Type B pancreatic cell (in vitro differentiated cells): ENCODE measurements at regions not wholly inside any gene's neighbourhood (a gene's known extent, or its start where the extent isn't known, plus 50 kb on each side); places are given as distances from the start of the nearest gene placed in this dataset.
"Not testable (repeated sequence)": the region's sequence is repeated elsewhere in the genome, so short reads cannot be mapped to it uniquely, and the experiment has no call there.

ENCODE experiments used
- DNase-seq: peaks from one replicate; pipeline ENCODE4 v3.0.0; 2021; ENCODE audit warnings: mixed read lengths; ENCODE audit not compliant: unreplicated experiment; ENCODE audit errors: extremely low spot score
- H3K27ac Mint-ChIP-seq: 2 replicates; pipeline ENCODE4 v1.8.0; 2021; ENCODE audit warnings: mild to moderate bottlenecking, mixed read lengths
- H3K27me3 Mint-ChIP-seq: 2 replicates; pipeline ENCODE4 v1.8.0; 2021; ENCODE audit warnings: mixed read lengths
- H3K36me3 Mint-ChIP-seq: 2 replicates; pipeline ENCODE4 v1.8.0; 2021; ENCODE audit warnings: mixed read lengths
- H3K4me1 Mint-ChIP-seq: one replicate; pipeline ENCODE4 v1.8.0; 2021; ENCODE audit warnings: mixed read lengths; ENCODE audit not compliant: unreplicated experiment
- H3K4me3 Mint-ChIP-seq: 2 replicates; pipeline ENCODE4 v1.8.0; 2021; ENCODE audit warnings: mild to moderate bottlenecking, mixed read lengths
- H3K9me3 Mint-ChIP-seq: 2 replicates; pipeline ENCODE4 v1.8.0; 2021; ENCODE audit warnings: mixed read lengths
- CTCF ChIP-seq: fragments of 200-600 bp; sonication (generic); conservative IDR thresholded peaks from 2 replicates; pipeline ENCODE4 v1.5.0; 2021; ENCODE audit warnings: antibody characterized with exemption, mild to moderate bottlenecking

- H3K4me3 Mint-ChIP-seq, result no peak overlapping the region
- H3K9me3 Mint-ChIP-seq, result peaks cover 8% of the 10 kb centered on the region
- no peak overlapping the region for H3K27ac Mint-ChIP-seq
Measured at GRCh38 chr7:7002418-7003062, 176.5 kb upstream of the CCZ1B start.

GRCh38 chr7:7005303-7005702 is 177.0 kb upstream of the C1GALT1 start:
- Mint-ChIP-seq H3K9me3 (no peaks in the 10 kb centered on the region), H3K4me3 (no peak overlapping the region), H3K36me3 (no peaks in the 10 kb centered on the region), H3K27me3 (no peaks in the 10 kb centered on the region), H3K4me1 (no peaks in the 10 kb centered on the region), H3K27ac (no peak overlapping the region)
- no peak for TF ChIP-seq CTCF
- no peak for DNase-seq

More at GRCh38 chr7:7002418-7003062, 176.5 kb upstream of the CCZ1B start:
- no peak for TF ChIP-seq CTCF
- no peak for DNase-seq
- H3K4me1 Mint-ChIP-seq, result no peaks in the 10 kb centered on the region
- H3K27me3 Mint-ChIP-seq, result no peaks in the 10 kb centered on the region
- no peaks in the 10 kb centered on the region for H3K36me3 Mint-ChIP-seq

DNA sequence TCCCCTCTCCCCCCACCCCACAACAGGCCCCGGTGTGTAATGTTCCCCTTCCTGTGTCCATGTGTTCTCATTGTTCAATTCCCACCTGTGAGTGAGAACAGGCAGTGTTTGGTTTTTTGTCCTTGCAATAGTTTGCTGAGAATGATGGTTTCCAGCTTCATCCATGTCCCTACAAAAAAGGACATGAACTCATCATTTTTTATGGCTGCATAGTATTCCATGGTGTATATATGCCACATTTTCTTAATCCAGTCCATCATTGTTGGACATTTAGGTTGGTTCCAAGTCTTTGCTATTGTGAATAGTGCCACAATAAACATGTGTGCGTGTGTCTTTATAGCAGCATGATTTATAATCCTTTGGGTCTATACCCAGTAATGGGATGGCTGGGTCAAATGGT is 176.4 kb upstream of the C1GALT1 start:
- H3K9me3 Mint-ChIP-seq, H3K36me3 Mint-ChIP-seq, H3K27me3 Mint-ChIP-seq, H3K4me3 Mint-ChIP-seq, H3K4me1 Mint-ChIP-seq, H3K27ac Mint-ChIP-seq, DNase-seq: not testable (repeated sequence)

DNA sequence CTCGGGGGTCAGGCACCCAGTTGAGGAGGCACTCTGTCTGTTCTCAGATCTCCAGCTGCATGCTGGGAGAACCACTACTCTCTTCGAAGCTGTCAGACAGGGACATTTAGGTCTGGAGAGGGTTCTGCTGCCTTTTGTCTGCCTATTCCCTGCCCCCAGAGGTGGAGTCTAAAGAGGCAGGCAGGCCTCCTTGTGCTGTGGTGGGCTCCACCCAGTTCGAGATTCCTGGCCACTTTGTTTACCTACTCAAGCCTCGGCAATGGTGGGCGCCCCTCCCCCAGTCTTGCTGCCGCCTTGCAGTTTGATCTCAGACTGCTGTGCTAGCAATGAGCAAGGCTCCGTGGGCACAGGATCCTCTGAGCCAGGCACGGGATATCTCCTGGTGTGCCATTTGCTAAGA is 171.1 kb upstream of the C1GALT1 start:
- not testable (repeated sequence) for DNase-seq, H3K9me3 Mint-ChIP-seq, H3K27ac Mint-ChIP-seq, H3K4me3 Mint-ChIP-seq, H3K4me1 Mint-ChIP-seq, H3K27me3 Mint-ChIP-seq, H3K36me3 Mint-ChIP-seq

DNA sequence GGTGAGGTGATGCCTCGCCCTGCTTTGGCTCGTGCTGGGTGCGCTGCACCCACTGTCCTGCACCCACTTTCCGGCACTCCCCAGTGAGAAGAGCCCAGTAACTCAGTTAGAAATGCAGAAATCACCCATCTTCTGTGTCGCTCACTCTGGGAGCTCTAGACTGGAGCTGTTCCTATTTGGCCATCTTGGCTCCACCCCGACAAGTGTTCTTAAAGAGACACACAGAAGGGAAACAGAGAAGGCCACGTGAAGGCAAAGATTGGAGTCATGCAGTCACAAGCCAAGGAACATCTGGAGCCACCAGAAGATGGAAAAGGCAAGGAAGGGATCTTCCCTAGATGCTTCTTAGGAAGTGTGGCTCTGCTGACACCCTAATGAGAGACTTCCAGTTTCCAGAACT is 170.6 kb upstream of the C1GALT1 start:
- H3K9me3 Mint-ChIP-seq, H3K36me3 Mint-ChIP-seq, H3K4me3 Mint-ChIP-seq, H3K27me3 Mint-ChIP-seq, DNase-seq, H3K27ac Mint-ChIP-seq, H3K4me1 Mint-ChIP-seq: not testable (repeated sequence)

DNA sequence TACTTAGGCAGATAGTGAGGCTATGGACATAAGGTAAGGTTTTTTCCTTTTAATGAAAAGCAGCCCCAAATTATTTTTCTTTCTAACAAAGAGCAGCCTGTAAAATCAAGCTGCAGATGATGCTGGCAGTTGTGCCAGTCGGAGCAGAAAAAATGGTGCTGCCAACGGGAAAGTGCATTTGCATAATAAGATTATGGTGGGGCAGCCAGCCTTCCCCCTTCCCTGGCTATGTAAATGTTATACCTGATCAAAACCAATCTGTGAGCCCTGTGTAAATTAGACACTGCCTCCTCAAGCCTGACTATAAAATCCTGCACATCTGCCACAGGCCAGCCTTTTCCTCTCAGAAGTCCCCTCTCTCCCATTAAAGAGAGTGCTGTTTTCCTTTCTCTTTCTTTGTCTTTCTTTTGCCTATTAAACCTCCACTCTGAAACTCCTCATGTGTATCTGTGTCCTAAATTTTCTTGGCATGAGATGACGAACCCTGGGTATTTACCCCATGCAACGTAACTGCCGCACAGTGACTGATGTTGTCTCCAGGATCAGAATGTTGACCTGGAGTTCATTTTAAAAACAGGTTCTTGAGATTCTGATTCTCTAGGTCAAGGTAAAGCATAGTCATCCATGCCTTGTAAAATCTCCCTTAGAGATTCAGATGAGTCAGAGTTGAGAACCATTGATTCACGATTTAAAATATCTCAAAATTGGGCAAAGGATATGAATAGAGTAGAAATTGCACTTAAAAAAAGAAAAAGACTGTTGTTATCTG is 167.3 kb upstream of the C1GALT1 start:
- DNase-seq, result no peak
- Mint-ChIP-seq H3K9me3 (no peaks in the 10 kb centered on the region), H3K27me3 (no peaks in the 10 kb centered on the region), H3K27ac (no peak overlapping the region), H3K36me3 (no peaks in the 10 kb centered on the region), H3K4me3 (no peak overlapping the region), H3K4me1 (peaks cover 3% of the 10 kb centered on the region)
- TF ChIP-seq CTCF, result no peak

DNA sequence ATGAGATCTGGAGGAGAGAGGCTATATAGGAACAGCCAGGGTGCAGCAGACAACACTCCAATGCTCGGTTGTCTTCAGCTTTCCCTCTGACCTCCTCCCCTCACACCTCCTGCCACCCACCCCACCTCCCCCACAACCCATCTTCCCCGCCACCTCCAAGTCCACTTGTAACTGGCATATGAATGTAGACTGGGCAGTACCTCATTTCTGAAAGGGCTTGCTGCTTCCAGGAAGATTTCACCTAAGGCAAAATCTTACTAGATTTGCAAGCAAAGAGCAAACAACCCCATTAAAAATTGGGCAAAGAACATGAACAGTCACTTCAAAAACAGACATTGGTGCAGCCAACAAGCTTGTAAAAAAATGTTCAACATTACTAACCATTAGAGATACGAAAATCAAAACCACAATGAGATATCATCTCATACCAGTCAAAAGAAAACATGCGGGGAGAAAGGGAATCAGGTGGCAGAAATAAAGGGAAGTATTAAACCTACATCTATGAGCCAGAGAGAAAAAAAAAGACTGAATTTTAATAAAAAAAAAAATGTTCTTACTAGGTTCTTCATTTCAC is 164.6 kb upstream of the C1GALT1 start:
- Mint-ChIP-seq H3K27ac (no peak overlapping the region), H3K27me3 (no peaks in the 10 kb centered on the region), H3K4me3 (no peak overlapping the region), H3K4me1 (peaks cover 3% of the 10 kb centered on the region), H3K36me3 (no peaks in the 10 kb centered on the region), H3K9me3 (no peaks in the 10 kb centered on the region)
- no peak for TF ChIP-seq CTCF
- no peak for DNase-seq
